HTR-8/SVneo (cell line): ENCODE measurements at regions not wholly inside any gene's neighbourhood (a gene's known extent, or its start where the extent isn't known, plus 50 kb on each side); places are given as distances from the start of the nearest gene placed in this dataset.

Experiments used
- DNase-seq: peaks from one replicate; pipeline ENCODE4 v3.0.0; 2011; ENCODE audit warnings: low spot score, mixed read lengths; ENCODE audit not compliant: insufficient read length
- FAIRE-seq: peaks from 2 replicates; lab custom pipeline; 2011; peaks lifted over from hg19 to GRCh38; lab: Jason Lieb, UNC

DNA sequence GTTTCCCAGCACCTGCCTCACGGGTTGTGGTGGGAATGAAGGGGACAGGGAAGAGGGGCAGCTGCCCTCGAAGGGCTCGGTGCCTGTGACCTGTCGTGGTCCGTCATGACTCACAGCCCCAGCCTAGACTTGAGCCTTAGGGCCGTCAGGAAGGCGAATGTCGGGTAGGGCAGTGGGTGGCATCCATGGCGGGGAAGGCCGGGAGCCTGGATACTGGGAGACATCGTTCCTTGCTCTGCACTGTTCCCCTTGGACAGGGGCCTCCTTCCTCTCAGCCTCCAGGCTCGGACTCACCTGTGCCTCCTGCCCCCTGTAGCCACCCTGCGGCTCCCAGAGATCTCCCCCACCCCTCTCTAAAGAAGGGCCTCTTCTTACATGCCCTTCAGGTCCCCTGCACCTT, 52.2 kb upstream of the APCDD1L start:
- FAIRE-seq, result no peak
- DNase-seq, result no peak

DNA sequence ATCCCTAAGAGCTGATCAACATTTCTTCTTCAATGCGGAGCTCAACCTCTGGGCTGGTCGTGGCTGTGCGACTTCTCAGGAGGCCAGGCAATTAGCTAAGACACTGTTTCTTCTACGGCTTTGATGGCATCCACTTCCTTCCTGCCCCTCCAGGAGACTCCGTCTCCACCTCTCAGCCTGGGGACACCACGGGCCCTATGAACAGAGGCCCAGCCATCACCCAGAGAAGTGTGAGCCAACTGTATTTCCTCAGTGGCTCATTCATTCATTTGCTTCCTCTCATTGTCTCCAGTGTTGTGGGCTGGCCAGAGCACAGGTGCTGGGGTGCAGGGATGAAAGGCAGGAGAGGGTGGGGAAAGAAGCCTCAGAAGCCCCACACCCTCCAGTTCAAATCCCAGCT, 51.8 kb upstream of the APCDD1L start:
- FAIRE-seq (no peak), DNase-seq (no peak)

DNA sequence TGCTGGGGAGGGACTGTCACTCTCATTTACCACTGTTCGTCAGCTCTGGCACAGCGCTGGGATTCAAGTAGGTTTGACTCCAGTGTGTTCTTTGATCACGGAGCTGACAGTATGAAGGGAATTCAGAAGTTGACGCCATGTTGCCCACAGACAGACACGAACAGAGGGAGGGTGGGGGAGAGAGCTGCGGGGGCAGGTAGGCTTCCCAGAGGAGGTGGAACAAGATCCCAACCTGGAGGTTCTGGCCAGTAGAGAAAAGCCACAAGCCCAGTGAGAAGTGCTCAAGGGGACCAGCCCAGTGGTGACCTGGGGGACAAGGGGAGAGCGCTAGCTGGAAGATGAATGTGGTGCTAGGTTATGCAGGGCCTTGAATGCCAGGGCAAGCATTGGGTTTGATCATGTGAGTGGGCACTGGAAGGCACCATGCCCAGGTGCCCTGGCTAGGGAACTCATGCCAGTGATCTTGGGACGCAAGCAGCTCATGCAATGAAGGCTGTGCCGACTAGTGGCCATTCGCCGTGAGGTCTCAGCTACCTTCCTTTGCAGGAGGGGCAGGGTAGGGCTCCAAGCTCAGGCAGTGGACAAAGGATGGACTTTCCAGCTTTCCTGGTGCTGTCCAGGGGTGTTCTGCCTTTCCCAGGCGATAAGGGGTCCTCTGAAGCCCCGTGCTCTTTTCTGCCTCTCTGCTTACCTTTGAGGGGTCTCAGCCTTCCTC, 50.4 kb upstream of the APCDD1L start:
- FAIRE-seq (no peak), DNase-seq (no peak)
